HG03342 (cell line): ENCODE measurements at regions not wholly inside any gene's neighbourhood (a gene's known extent, or its start where the extent isn't known, plus 50 kb on each side); places are given as distances from the start of the nearest gene placed in this dataset.
"Not testable (repeated sequence)": the region's sequence is repeated elsewhere in the genome, so short reads cannot be mapped to it uniquely, and the experiment has no call there.

Experiments
- ATAC-seq: cut with Tn5 transposase; IDR thresholded peaks from one replicate; pipeline ENCODE4 v1.9.1; 2021; ENCODE audit warnings: mild to moderate bottlenecking, moderate library complexity; ENCODE audit not compliant: unreplicated experiment

GRCh38 chr10:34016576-34016975 lies 682.1 kb upstream of the NRP1 start:
- no peak for ATAC-seq

DNA sequence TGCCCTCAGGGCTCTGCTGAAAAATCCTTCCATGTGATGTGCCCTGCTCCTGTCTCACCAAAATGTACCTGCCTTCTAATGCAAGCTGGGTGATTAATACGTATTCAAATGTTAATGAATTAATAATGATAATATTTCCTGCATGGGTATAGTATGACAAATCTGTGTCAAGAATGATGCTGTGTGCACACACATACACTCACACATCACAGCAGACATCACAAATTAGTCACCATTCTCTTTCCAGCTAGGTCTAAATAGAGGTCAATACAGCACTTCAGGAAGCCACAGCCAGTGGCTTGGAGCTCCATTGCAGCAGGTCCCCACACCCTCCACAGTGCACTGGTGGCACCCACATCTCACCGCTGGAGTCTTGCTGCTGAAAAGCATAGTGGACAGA lies 681.2 kb upstream of the NRP1 start:
- ATAC-seq = no peak

DNA sequence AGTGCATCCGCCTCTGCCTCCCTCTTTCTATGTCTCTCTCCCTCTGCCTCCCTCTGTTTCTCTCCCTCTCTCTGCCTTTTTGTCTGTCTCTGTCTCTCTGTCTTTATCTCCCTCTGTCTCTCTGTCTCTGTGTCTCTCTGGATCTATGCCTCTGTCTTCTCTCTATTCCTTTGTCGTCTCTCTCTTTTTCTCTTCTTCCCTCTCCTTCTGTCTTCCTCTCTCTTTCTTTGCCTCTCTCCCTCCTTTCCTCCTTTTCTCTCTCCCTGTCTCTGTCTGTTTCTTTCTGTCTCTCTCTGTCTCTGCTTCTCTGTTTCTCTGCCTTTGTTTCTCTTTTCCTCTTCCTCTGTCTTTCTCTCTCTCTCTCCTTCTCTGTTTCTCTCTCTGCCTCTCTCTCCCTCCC lies 678.8 kb upstream of the NRP1 start:
- no peak for ATAC-seq

GRCh38 chr10:34010891-34011290 lies 676.4 kb upstream of the NRP1 start:
- ATAC-seq = no peak

GRCh38 chr10:34010228-34010627 lies 675.8 kb upstream of the NRP1 start:
- ATAC-seq = not testable (repeated sequence)

DNA sequence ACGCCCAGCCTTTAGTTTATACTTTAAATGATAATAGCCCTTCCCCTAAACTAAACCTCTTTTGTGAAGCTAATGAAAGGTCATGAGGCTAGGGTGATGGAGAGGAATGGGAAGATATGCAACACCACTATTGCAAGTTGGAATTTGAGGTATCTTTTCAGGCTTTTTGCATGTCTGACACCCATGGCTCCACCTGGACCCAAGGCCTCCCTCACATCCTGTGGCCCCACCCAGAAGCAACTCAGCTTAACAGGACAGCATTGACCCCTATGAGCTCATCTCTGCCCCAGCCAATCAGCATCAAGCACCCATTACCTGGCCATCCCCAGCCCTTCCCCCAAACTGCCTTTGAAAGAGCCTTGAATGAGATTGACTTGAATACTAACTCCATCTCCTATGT lies 674.2 kb upstream of the NRP1 start:
- ATAC-seq = no peak

- ATAC-seq = no peak
Observed at GRCh38 chr10:34006471-34006870, 672.0 kb upstream of the NRP1 start.

- no peak for ATAC-seq
Observed at GRCh38 chr10:34003561-34003960, 669.1 kb upstream of the NRP1 start.

DNA sequence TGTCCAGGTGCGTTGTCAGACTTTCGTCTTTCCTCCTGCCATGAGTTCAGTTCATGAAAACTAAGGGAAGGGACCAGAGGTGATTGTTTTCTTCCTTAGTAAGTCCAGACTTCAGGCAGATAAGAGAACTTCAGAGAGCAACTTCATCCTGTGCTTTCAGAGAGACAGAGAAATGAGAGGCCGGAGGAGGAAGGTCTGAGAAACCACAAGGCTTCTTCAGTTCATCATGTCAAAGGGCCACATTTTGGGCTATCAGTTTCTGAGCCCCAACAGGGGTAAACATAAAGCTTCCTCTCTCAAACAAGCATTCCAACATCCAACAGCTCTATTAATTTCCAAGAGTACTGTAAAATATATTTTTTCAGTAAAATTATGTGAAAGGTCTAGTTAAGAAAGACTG lies 668.4 kb upstream of the NRP1 start:
- no peak for ATAC-seq

DNA sequence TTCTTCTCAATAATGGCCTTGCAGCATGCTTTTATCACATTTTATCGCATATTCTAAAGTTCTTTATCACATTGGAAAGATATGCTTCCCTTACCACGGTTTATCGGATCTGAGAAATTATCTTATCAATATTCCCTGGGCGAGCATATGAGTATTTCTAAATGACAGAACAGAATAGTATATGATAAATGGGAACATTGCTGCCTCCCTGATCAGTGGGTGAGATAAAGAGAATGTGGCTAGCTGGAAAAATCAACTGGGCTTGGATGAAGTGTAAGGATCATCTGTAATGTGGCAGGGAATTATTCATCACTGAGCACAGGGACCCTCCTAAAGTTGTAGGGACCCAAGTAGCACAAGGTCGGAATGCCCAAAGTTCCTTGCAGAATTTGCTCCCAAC lies 667.4 kb upstream of the NRP1 start:
- ATAC-seq = no peak

GRCh38 chr10:34001087-34001580 lies 666.7 kb upstream of the NRP1 start:
- no peak for ATAC-seq

DNA sequence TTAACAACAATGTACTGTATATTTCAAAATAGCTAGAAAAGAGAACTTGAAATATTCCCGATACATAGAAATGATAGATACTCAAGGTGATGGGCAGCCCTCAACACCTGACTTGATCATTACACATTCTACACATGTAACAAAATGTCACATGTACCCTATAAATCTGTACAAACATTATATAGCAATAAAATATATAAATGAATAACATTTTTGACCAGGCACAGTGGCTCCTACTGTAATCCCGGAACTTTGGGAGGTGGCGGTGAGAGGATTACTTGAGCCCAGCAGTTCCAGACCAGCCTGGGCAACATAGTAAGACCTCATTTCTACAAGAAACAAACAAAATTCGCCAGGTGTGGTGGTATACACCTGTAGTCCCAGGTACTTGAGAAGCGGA lies 659.5 kb upstream of the NRP1 start:
- no peak for ATAC-seq

DNA sequence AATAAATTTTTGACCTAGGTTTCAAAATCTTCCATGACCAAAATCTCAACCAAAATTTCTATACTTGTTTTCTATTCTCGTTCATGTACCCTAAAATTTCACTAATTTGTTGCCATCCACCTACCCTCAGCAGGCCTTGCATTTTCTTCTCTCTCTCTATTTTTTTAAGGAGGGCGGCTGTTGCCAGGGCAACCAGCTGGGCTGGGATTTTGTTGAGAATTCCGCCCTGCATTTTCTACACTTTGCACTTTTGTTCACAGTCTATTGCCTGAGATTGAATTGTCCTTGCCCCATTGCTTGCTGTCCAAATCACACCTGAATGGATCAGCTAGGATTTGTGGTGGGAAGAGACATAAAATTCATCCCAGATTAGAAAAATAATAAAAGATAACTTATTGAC lies 657.5 kb upstream of the NRP1 start:
- ATAC-seq = no peak

DNA sequence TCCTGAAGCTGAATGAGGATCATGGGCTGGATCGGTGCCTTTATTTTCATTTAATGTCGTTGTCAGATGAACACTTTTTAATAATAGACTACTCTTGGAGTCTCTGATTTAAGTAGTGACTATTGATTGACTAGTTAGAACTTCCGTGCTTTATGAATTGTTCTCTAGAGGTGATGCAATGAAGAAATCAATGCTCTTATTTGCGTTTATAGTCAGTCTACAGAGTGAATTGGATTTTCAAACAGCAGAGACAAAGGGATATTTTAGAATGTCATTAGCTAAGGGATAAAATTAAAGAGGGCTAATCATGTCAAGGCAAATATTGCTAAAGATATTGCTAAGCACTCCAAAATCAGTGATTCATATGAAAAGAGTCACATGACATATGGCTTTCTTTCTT lies 652.0 kb upstream of the NRP1 start:
- ATAC-seq = no peak

- no peak for ATAC-seq
Observed at GRCh38 chr10:33986016-33986415, 651.5 kb upstream of the NRP1 start.

DNA sequence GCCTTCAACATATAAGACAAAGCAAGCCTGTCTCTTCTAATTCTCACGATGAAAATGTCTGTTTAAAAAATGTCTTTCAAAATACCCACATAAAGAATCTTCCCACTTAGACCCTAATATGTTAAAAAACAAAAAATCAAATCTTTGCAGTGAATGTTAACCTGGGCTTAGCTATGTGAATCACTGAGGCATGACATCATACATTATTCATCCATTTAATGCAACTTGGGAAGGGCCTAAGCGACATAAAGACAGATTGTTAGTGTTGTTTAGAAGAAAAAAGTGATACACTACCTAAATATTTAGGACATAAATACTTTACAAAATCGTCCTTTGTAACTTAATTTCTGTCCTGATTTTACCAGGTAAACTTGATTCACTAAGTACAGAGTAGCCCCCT lies 648.5 kb upstream of the NRP1 start:
- no peak for ATAC-seq

- ATAC-seq = no peak
Observed at GRCh38 chr10:33981301-33981700, 646.8 kb upstream of the NRP1 start.

GRCh38 chr10:33979195-33979594 lies 644.7 kb upstream of the NRP1 start:
- no peak for ATAC-seq

DNA sequence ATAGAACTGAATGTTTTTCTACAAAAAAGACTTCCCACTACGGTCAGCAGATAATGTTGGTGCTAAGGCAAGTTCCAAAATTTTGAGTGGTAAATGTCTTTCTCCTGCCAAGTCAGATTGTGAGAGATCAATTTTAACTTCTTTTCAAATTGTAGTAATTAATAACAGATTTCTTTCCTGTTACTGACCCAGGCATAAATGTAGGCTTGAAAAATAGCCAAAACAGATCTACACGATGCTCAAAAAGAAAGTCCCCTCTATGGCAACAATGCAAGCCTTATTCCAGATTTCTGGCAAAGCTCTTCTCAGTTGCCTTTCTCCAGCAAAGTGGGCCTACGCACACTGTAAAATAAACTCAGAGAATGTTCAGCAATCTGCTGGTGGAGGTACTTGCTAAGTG lies 641.0 kb upstream of the NRP1 start:
- ATAC-seq = no peak

DNA sequence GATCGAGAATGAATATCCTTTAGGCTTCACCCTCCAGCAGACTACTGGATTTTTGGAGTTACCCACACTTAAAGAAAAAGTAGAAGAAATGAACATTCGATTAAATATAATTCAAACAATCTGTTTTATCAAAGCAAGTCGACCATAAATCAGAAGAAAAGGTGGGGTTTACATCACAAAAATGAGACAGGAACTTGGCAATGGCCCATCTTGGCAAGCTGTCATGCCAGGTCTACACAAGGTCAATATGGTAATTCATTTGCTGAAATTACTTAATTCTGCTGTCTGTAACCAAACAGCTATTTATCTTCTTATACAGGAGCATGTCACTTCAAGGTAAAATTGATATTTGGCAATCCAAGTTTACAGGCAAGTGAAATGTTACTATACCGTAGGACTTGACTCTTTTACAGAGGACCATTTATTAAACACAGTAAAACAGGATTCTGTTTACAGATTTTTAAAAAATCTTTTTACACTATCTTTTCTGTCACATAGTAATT lies 640.6 kb upstream of the NRP1 start:
- no peak for ATAC-seq

- no peak for ATAC-seq
Observed at GRCh38 chr10:33968983-33969382, 634.5 kb upstream of the NRP1 start.

- no peak for ATAC-seq
Observed at GRCh38 chr10:33967606-33968120, 633.2 kb upstream of the NRP1 start.

DNA sequence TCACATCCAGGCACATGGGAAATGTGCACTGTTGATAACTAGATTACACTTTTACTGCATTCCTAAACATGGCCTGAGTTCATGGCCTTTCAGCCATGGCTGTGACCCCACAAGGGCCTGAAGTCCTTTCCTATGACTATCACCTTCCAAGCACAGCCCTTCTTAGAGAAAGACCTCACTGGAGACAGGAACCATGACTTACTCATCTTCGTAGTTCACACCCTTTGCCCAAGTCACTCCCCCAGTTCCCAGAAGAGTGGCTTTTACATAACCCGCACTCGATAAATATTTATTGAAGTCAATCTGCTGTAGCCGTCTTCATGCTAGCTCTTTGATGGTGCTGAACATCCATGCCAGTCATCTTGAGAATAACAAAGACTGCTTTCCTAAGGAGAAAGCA lies 632.5 kb upstream of the NRP1 start:
- no peak for ATAC-seq
